Epithelial cell of esophagus (primary cell): ENCODE measurements at regions not wholly inside any gene's neighbourhood (a gene's known extent, or its start where the extent isn't known, plus 50 kb on each side); places are given as distances from the start of the nearest gene placed in this dataset.

ENCODE experiments used
- DNase-seq: peaks from one replicate; pipeline ENCODE4 v3.0.0; 2010; ENCODE audit warnings: low read depth
- H3K4me3 ChIP-seq: 2 replicates; pipeline ENCODE4 v1.5.1; 2011; ENCODE audit warnings: mild to moderate bottlenecking, low read length, control low read depth
- TF ChIP-seq, protein P1 (sequence below): IDR thresholded peaks from 2 replicates; pipeline ENCODE4 v1.5.1; 2011; ENCODE audit warnings: low read depth, mild to moderate bottlenecking, low read length, control low read depth, inconsistent platforms; ENCODE audit not compliant: insufficient read depth; ENCODE audit errors: missing control alignments

GRCh38 chr9:74444369-74444768 is 52.8 kb upstream of the RORB start:
- no peak overlapping the region for H3K4me3 ChIP-seq

More at GRCh38 chr9:74444369-74444768, 52.8 kb upstream of the RORB start:
- DNase-seq = no peak
- TF ChIP-seq, protein P1, sequence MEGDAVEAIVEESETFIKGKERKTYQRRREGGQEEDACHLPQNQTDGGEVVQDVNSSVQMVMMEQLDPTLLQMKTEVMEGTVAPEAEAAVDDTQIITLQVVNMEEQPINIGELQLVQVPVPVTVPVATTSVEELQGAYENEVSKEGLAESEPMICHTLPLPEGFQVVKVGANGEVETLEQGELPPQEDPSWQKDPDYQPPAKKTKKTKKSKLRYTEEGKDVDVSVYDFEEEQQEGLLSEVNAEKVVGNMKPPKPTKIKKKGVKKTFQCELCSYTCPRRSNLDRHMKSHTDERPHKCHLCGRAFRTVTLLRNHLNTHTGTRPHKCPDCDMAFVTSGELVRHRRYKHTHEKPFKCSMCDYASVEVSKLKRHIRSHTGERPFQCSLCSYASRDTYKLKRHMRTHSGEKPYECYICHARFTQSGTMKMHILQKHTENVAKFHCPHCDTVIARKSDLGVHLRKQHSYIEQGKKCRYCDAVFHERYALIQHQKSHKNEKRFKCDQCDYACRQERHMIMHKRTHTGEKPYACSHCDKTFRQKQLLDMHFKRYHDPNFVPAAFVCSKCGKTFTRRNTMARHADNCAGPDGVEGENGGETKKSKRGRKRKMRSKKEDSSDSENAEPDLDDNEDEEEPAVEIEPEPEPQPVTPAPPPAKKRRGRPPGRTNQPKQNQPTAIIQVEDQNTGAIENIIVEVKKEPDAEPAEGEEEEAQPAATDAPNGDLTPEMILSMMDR = no peak
